SK-N-MC (cell line): ENCODE measurements at regions not wholly inside any gene's neighbourhood (a gene's known extent, or its start where the extent isn't known, plus 50 kb on each side); places are given as distances from the start of the nearest gene placed in this dataset.

ENCODE experiments used
- EZH2 ChIP-seq: fragments of 200-600 bp; sonication (generic); IDR thresholded peaks from one replicate; pipeline ENCODE4 v1.6.1; 2017; ENCODE audit warnings: antibody characterized with exemption
- POLR2AphosphoS5 ChIP-seq: IDR thresholded peaks from 2 replicates; pipeline ENCODE4 v1.6.1; 2012; ENCODE audit warnings: mild to moderate bottlenecking, low read depth, low read length, borderline replicate concordance

GRCh38 chr14:86305058-86305457 lies 775.1 kb downstream of the FLRT2 start:
- TF ChIP-seq POLR2AphosphoS5 (no peak), EZH2 (no peak)
